Transverse colon (tissue), 4 donors: ENCODE measurements at regions not wholly inside any gene's neighbourhood (a gene's known extent, or its start where the extent isn't known, plus 50 kb on each side); places are given as distances from the start of the nearest gene placed in this dataset.

Experiments used
- EP300 ChIP-seq: sonication (generic); formaldehyde crosslinking; IDR thresholded peaks from one replicate; pipeline ENCODE4 v1.6.1; 2017; ENCODE audit warnings: antibody characterized with exemption, low read depth
- POLR2A ChIP-seq: fragments of 450-650 bp; IDR thresholded peaks from one replicate; pipeline ENCODE4 v1.6.1; 2016; ENCODE audit warnings: antibody characterized with exemption, mild to moderate bottlenecking, moderate library complexity
- POLR2AphosphoS5 ChIP-seq, 3 donors: sonication (generic); formaldehyde crosslinking; IDR thresholded peaks; one replicate each; pipeline ENCODE4 v1.6.1; 2016; ENCODE audit warnings: antibody characterized with exemption in 3 of 3
- TF ChIP-seq, protein P1 (sequence below), 5 experiments: fragments of 200-600 bp in 3 of 5; fragments of 450-650 bp in 2 of 5; sonication (generic) in 3 of 5; IDR thresholded peaks; 1 replicate in 2 of 5; 2 replicates in 3 of 5; pipeline ENCODE4 v1.5.1; 2016 to 2017; ENCODE audit warnings: antibody characterized with exemption in 5 of 5, inconsistent platforms in 3 of 5, mild to moderate bottlenecking in 2 of 5, moderate library complexity in 1 of 5

DNA sequence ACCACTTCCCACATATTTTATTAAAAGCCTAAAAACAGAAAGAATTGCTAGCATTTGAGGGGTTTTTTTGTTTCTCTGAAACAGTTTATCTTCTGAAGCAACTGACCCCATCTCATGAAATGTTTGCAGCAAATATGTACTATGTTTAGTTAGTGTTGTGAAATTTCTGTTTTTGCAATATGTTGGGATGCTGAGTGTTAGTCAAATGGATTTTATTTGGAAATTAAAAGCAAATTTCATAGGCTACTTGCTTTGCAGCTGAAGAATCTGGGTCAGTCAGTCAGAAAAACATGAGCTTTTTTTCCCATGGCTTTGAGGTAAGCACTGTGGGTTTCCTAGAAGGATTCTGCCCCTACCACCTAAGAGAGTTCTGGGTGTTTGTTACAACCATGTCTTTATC, 184.9 kb upstream of the DKK2 start:
- TF ChIP-seq, protein P1, sequence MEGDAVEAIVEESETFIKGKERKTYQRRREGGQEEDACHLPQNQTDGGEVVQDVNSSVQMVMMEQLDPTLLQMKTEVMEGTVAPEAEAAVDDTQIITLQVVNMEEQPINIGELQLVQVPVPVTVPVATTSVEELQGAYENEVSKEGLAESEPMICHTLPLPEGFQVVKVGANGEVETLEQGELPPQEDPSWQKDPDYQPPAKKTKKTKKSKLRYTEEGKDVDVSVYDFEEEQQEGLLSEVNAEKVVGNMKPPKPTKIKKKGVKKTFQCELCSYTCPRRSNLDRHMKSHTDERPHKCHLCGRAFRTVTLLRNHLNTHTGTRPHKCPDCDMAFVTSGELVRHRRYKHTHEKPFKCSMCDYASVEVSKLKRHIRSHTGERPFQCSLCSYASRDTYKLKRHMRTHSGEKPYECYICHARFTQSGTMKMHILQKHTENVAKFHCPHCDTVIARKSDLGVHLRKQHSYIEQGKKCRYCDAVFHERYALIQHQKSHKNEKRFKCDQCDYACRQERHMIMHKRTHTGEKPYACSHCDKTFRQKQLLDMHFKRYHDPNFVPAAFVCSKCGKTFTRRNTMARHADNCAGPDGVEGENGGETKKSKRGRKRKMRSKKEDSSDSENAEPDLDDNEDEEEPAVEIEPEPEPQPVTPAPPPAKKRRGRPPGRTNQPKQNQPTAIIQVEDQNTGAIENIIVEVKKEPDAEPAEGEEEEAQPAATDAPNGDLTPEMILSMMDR (IDR thresholded peaks at IDR 0.05), result no peak
- TF ChIP-seq POLR2A (no peak), POLR2AphosphoS5 (IDR thresholded peaks at IDR 0.05) (no peak), EP300 (no peak)
